ENCODE measurements at regions not wholly inside any gene's neighbourhood (a gene's known extent, or its start where the extent isn't known, plus 50 kb on each side); places are given as distances from the start of the nearest gene placed in this dataset.

DNA sequence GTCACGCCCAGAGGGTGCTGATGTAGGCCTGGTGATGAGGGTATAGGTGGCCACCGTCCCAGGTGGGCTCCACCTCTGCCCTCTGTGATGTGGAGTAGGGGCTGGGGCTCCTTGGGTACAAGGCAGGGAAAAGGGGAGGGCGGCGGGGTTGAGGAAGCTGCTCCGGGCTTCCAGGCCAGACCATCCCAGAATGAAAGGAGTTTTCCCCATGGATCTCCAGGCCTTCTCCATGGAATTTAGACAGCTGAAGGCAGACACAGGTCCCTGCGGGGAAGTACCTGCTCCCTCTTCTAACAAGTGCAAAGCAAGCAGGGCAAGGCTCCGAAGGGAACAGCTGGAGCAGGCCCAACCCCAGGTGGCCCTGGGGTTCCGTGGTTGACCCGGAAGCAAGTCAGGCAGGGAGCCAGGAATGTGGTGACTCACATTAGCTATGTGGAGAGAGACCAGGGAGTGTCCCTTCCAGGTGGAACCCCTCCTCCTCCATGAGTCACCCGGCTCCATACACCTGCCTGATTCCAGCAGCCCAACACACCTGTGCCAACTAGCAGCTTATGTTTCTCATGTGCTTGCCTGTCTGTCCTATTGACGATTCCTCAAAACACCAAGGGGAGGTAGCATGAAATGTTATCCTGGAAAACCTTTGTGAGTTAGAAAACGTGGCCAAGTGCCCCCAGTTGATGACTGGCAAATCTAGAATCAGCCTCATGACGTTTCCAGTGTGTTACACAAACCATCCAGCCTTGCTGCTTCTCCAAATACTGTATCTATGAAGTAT, 59.7 kb upstream of the SNX9 start (continued):
- TF ChIP-seq, protein P1, sequence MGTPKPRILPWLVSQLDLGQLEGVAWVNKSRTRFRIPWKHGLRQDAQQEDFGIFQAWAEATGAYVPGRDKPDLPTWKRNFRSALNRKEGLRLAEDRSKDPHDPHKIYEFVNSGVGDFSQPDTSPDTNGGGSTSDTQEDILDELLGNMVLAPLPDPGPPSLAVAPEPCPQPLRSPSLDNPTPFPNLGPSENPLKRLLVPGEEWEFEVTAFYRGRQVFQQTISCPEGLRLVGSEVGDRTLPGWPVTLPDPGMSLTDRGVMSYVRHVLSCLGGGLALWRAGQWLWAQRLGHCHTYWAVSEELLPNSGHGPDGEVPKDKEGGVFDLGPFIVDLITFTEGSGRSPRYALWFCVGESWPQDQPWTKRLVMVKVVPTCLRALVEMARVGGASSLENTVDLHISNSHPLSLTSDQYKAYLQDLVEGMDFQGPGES (IDR thresholded peaks at IDR 0.05; ENCODE audit: low read depth, low read length): no peak
- no peak for TF ChIP-seq FOXJ3 (CRISPR knock-in tag; IDR thresholded peaks at IDR 0.05)
- TF ChIP-seq TAF1 (IDR thresholded peaks at IDR 0.05; ENCODE audit: borderline replicate concordance, low read depth, low read length): no peak
- no peak for TF ChIP-seq FOXM1 (IDR thresholded peaks at IDR 0.05; ENCODE audit: low read depth)
- TF ChIP-seq RFX5 (IDR thresholded peaks at IDR 0.05; ENCODE audit: low read length): no peak
- TF ChIP-seq GATA2 (CRISPR knock-in tag; IDR thresholded peaks at IDR 0.05): no peak
- TF ChIP-seq GABPA (IDR thresholded peaks at IDR 0.05; ENCODE audit: low read depth): no peak
- peak; percentile 72 for TF ChIP-seq TCF12 (IDR thresholded peaks at IDR 0.05)
- TF ChIP-seq, protein P2, sequence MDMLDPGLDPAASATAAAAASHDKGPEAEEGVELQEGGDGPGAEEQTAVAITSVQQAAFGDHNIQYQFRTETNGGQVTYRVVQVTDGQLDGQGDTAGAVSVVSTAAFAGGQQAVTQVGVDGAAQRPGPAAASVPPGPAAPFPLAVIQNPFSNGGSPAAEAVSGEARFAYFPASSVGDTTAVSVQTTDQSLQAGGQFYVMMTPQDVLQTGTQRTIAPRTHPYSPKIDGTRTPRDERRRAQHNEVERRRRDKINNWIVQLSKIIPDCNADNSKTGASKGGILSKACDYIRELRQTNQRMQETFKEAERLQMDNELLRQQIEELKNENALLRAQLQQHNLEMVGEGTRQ (IDR thresholded peaks at IDR 0.05; ENCODE audit: borderline replicate concordance, low read depth, low read length): no peak
- TF ChIP-seq YY1 (IDR thresholded peaks at IDR 0.05; ENCODE audit: low read depth): no peak
- TF ChIP-seq, protein P3, sequence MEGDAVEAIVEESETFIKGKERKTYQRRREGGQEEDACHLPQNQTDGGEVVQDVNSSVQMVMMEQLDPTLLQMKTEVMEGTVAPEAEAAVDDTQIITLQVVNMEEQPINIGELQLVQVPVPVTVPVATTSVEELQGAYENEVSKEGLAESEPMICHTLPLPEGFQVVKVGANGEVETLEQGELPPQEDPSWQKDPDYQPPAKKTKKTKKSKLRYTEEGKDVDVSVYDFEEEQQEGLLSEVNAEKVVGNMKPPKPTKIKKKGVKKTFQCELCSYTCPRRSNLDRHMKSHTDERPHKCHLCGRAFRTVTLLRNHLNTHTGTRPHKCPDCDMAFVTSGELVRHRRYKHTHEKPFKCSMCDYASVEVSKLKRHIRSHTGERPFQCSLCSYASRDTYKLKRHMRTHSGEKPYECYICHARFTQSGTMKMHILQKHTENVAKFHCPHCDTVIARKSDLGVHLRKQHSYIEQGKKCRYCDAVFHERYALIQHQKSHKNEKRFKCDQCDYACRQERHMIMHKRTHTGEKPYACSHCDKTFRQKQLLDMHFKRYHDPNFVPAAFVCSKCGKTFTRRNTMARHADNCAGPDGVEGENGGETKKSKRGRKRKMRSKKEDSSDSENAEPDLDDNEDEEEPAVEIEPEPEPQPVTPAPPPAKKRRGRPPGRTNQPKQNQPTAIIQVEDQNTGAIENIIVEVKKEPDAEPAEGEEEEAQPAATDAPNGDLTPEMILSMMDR (IDR thresholded peaks at IDR 0.05): no peak
- TF ChIP-seq ELF1 (IDR thresholded peaks at IDR 0.05): no peak
- TF ChIP-seq, protein P4, sequence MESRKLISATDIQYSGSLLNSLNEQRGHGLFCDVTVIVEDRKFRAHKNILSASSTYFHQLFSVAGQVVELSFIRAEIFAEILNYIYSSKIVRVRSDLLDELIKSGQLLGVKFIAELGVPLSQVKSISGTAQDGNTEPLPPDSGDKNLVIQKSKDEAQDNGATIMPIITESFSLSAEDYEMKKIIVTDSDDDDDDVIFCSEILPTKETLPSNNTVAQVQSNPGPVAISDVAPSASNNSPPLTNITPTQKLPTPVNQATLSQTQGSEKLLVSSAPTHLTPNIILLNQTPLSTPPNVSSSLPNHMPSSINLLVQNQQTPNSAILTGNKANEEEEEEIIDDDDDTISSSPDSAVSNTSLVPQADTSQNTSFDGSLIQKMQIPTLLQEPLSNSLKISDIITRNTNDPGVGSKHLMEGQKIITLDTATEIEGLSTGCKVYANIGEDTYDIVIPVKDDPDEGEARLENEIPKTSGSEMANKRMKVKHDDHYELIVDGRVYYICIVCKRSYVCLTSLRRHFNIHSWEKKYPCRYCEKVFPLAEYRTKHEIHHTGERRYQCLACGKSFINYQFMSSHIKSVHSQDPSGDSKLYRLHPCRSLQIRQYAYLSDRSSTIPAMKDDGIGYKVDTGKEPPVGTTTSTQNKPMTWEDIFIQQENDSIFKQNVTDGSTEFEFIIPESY (IDR thresholded peaks at IDR 0.05; ENCODE audit: borderline replicate concordance, low read depth): no peak
- TF ChIP-seq POLR2AphosphoS5 (IDR thresholded peaks at IDR 0.05; ENCODE audit: low read depth, low read length): no peak
- TF ChIP-seq, protein P5, sequence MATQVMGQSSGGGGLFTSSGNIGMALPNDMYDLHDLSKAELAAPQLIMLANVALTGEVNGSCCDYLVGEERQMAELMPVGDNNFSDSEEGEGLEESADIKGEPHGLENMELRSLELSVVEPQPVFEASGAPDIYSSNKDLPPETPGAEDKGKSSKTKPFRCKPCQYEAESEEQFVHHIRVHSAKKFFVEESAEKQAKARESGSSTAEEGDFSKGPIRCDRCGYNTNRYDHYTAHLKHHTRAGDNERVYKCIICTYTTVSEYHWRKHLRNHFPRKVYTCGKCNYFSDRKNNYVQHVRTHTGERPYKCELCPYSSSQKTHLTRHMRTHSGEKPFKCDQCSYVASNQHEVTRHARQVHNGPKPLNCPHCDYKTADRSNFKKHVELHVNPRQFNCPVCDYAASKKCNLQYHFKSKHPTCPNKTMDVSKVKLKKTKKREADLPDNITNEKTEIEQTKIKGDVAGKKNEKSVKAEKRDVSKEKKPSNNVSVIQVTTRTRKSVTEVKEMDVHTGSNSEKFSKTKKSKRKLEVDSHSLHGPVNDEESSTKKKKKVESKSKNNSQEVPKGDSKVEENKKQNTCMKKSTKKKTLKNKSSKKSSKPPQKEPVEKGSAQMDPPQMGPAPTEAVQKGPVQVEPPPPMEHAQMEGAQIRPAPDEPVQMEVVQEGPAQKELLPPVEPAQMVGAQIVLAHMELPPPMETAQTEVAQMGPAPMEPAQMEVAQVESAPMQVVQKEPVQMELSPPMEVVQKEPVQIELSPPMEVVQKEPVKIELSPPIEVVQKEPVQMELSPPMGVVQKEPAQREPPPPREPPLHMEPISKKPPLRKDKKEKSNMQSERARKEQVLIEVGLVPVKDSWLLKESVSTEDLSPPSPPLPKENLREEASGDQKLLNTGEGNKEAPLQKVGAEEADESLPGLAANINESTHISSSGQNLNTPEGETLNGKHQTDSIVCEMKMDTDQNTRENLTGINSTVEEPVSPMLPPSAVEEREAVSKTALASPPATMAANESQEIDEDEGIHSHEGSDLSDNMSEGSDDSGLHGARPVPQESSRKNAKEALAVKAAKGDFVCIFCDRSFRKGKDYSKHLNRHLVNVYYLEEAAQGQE (IDR thresholded peaks at IDR 0.05; ENCODE audit: low read depth, low read length): no peak
- peak; percentile 71 for TF ChIP-seq NFIC (IDR thresholded peaks at IDR 0.05; ENCODE audit: borderline replicate concordance)
- TF ChIP-seq, protein P6, sequence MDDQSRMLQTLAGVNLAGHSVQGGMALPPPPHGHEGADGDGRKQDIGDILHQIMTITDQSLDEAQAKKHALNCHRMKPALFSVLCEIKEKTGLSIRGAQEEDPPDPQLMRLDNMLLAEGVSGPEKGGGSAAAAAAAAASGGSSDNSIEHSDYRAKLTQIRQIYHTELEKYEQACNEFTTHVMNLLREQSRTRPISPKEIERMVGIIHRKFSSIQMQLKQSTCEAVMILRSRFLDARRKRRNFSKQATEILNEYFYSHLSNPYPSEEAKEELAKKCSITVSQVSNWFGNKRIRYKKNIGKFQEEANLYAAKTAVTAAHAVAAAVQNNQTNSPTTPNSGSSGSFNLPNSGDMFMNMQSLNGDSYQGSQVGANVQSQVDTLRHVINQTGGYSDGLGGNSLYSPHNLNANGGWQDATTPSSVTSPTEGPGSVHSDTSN (IDR thresholded peaks at IDR 0.05): peak; percentile 23; the same call in 1 of the 2 replicates
- TF ChIP-seq RXRA (IDR thresholded peaks at IDR 0.05; ENCODE audit: borderline replicate concordance, low read depth): 0 out of 2 replicates have a peak, but pooled peaks have one; percentile 34
- TF ChIP-seq, protein P7, sequence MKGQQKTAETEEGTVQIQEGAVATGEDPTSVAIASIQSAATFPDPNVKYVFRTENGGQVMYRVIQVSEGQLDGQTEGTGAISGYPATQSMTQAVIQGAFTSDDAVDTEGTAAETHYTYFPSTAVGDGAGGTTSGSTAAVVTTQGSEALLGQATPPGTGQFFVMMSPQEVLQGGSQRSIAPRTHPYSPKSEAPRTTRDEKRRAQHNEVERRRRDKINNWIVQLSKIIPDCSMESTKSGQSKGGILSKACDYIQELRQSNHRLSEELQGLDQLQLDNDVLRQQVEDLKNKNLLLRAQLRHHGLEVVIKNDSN (IDR thresholded peaks at IDR 0.05; ENCODE audit: borderline replicate concordance, low read depth): no peak

All from SK-N-SH (cell line).